Neural cell (in vitro differentiated cells): ENCODE measurements at regions not wholly inside any gene's neighbourhood (a gene's known extent, or its start where the extent isn't known, plus 50 kb on each side); places are given as distances from the start of the nearest gene placed in this dataset.

Experiments
- H2AFZ ChIP-seq: fragments of 200-600, 300-800 bp; sonication (generic), shearing (Covaris generic); 2 replicates; pipeline ENCODE4 v1.6.0; 2014; ENCODE audit warnings: low read depth, mild to moderate bottlenecking, antibody characterized with exemption, low read length, moderate library complexity
- H3F3A ChIP-seq: fragments of 200-600 bp; shearing (Covaris generic); 2 replicates; pipeline ENCODE4 v1.6.1; 2016; ENCODE audit warnings: mild to moderate bottlenecking, moderate library complexity, mixed read lengths, antibody characterized with exemption, low read length; ENCODE audit not compliant: insufficient read depth, poor library complexity, severe bottlenecking
- H3K27ac ChIP-seq: fragments of 200-600, 300-800 bp; sonication (generic), shearing (Covaris generic); 2 replicates; pipeline ENCODE4 v1.5.1; 2014; ENCODE audit warnings: mild to moderate bottlenecking, low read length, moderate library complexity
- H3K27me3 ChIP-seq: fragments of 300-800, 200-600 bp; sonication (generic), shearing (Covaris generic); 2 replicates; pipeline ENCODE4 v1.6.0; 2014; ENCODE audit warnings: mild to moderate bottlenecking, low read depth, low read length, moderate library complexity; ENCODE audit not compliant: insufficient read depth
- H3K36me3 ChIP-seq: fragments of 300-800, 200-600 bp; sonication (generic), shearing (Covaris generic); 2 replicates; pipeline ENCODE4 v1.5.1; 2014; ENCODE audit warnings: mild to moderate bottlenecking, antibody characterized with exemption, low read length, moderate library complexity; ENCODE audit not compliant: insufficient read depth
- H3K4me2 ChIP-seq: fragments of 300-800, 200-600 bp; sonication (generic), shearing (Covaris generic); 2 replicates; pipeline ENCODE4 v1.6.0; 2014; ENCODE audit warnings: mild to moderate bottlenecking, low read length
- H3K4me3 ChIP-seq: fragments of 300-800, 200-600 bp; sonication (generic), shearing (Covaris generic); 2 replicates; pipeline ENCODE4 v1.5.1; 2014; ENCODE audit warnings: mild to moderate bottlenecking, low read length, moderate library complexity
- H3K79me2 ChIP-seq: fragments of 200-600 bp; shearing (Covaris generic); replicated peaks from 2 replicates; pipeline ENCODE4 v1.6.0; 2014; ENCODE audit warnings: mild to moderate bottlenecking, low read length, moderate library complexity; ENCODE audit not compliant: insufficient read depth
- H3K9ac ChIP-seq: fragments of 300-800, 200-600 bp; sonication (generic), shearing (Covaris generic); 2 replicates; pipeline ENCODE4 v1.6.1; 2016; ENCODE audit warnings: mild to moderate bottlenecking, low read length, mixed read lengths
- H3K9me2 ChIP-seq: fragments of 200-600 bp; shearing (Covaris generic); 2 replicates; pipeline ENCODE4 v1.6.1; 2016; ENCODE audit warnings: mild to moderate bottlenecking, low read length, mixed read lengths; ENCODE audit not compliant: insufficient read depth
- H3K9me3 ChIP-seq: fragments of 200-600, 300-800 bp; sonication (generic), shearing (Covaris generic); 2 replicates; pipeline ENCODE4 v1.6.1; 2016; ENCODE audit warnings: mild to moderate bottlenecking, mixed run types, low read length, moderate library complexity, mixed read lengths
- H4K20me1 ChIP-seq: fragments of 200-600 bp; shearing (Covaris generic); 2 replicates; pipeline ENCODE4 v1.6.1; 2016; ENCODE audit warnings: mild to moderate bottlenecking, mixed run types; ENCODE audit not compliant: insufficient read depth
- EP300 ChIP-seq: fragments of 450-650 bp; conservative IDR thresholded peaks from 2 replicates; pipeline ENCODE4 v1.6.1; 2014; ENCODE audit warnings: antibody characterized with exemption, mild to moderate bottlenecking, moderate library complexity; ENCODE audit not compliant: poor library complexity, severe bottlenecking
- EZH2 ChIP-seq: fragments of 200-600, 300-800 bp; shearing (Covaris generic), sonication (generic); IDR thresholded peaks from 2 replicates; pipeline ENCODE4 v1.6.1; 2014; ENCODE audit warnings: antibody characterized with exemption, low read length, borderline replicate concordance, mild to moderate bottlenecking; ENCODE audit not compliant: insufficient read depth, poor library complexity, severe bottlenecking
- MXI1 ChIP-seq: fragments of 450-650 bp; conservative IDR thresholded peaks from 2 replicates; pipeline ENCODE4 v1.6.1; 2014; ENCODE audit warnings: antibody characterized with exemption, mild to moderate bottlenecking; ENCODE audit not compliant: poor library complexity, severe bottlenecking
- POLR2AphosphoS5 ChIP-seq: IDR thresholded peaks from 2 replicates; pipeline ENCODE4 v1.6.1; 2012
- RAD21 ChIP-seq: fragments of 450-650 bp; conservative IDR thresholded peaks from 2 replicates; pipeline ENCODE4 v1.6.1; 2014; ENCODE audit warnings: antibody characterized with exemption, mild to moderate bottlenecking, moderate library complexity
- SMC3 ChIP-seq: fragments of 450-650 bp; conservative IDR thresholded peaks from 2 replicates; pipeline ENCODE4 v1.6.1; 2014; ENCODE audit warnings: antibody characterized with exemption, mild to moderate bottlenecking, moderate library complexity; ENCODE audit not compliant: poor library complexity
- TAF1 ChIP-seq: IDR thresholded peaks from 2 replicates; pipeline ENCODE4 v1.6.1; 2012; ENCODE audit warnings: low read depth
- TF ChIP-seq, protein P1 (sequence below): IDR thresholded peaks from 2 replicates; pipeline ENCODE4 v1.6.1; 2012; ENCODE audit warnings: borderline replicate concordance
- TF ChIP-seq, protein P2 (sequence below): fragments of 450-650 bp; IDR thresholded peaks from 2 replicates; pipeline ENCODE4 v1.5.1; 2014; ENCODE audit warnings: antibody characterized with exemption, mild to moderate bottlenecking, moderate library complexity; ENCODE audit not compliant: poor library complexity, severe bottlenecking

DNA sequence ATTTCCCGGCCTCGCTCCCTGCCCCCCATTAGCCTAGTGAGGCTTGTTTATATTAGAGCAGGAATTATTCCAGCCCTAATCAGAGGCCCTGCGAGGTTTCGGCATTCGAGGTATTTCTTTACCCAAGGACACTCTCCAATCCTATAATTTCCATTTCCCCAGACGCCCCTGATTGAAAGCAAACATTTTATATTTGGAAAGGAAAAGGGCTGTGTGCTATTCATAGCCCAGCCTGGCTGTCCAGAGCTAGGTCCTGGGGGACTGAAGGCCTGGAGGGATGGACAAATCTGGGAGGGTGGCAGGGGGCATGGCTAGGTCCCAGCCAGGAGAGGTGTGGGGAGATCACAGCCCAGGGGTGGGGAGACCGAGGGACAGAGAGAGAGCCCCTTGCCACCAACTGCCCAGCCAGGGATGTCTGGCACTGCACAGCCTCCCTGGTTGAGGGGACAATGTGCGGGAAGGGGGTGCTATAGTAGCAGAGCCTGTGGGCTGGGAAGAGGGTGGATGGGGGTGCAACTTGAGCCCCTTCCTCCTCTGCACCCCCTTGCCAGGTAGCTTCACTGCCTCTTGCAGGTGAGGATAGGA, 125.1 kb downstream of the BARX1 start:
- no peak overlapping the region for H3K4me3 ChIP-seq
- no peaks in the 10 kb centered on the region for H3K79me2 ChIP-seq
- H3K27ac ChIP-seq, result no peak overlapping the region
- no peaks in the 10 kb centered on the region for H3K27me3 ChIP-seq
- H3K9me3 ChIP-seq, result no peaks in the 10 kb centered on the region
- H3K4me2 ChIP-seq, result no peak overlapping the region
- no peaks in the 10 kb centered on the region for H3K9me2 ChIP-seq
- H3F3A ChIP-seq, result no peaks in the 10 kb centered on the region
- no peak for TF ChIP-seq EZH2
- TF ChIP-seq MXI1, result no peak
- no peak for TF ChIP-seq SMC3
- TF ChIP-seq, protein P1, sequence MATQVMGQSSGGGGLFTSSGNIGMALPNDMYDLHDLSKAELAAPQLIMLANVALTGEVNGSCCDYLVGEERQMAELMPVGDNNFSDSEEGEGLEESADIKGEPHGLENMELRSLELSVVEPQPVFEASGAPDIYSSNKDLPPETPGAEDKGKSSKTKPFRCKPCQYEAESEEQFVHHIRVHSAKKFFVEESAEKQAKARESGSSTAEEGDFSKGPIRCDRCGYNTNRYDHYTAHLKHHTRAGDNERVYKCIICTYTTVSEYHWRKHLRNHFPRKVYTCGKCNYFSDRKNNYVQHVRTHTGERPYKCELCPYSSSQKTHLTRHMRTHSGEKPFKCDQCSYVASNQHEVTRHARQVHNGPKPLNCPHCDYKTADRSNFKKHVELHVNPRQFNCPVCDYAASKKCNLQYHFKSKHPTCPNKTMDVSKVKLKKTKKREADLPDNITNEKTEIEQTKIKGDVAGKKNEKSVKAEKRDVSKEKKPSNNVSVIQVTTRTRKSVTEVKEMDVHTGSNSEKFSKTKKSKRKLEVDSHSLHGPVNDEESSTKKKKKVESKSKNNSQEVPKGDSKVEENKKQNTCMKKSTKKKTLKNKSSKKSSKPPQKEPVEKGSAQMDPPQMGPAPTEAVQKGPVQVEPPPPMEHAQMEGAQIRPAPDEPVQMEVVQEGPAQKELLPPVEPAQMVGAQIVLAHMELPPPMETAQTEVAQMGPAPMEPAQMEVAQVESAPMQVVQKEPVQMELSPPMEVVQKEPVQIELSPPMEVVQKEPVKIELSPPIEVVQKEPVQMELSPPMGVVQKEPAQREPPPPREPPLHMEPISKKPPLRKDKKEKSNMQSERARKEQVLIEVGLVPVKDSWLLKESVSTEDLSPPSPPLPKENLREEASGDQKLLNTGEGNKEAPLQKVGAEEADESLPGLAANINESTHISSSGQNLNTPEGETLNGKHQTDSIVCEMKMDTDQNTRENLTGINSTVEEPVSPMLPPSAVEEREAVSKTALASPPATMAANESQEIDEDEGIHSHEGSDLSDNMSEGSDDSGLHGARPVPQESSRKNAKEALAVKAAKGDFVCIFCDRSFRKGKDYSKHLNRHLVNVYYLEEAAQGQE, result no peak
- TF ChIP-seq EP300, result no peak
- TF ChIP-seq POLR2AphosphoS5, result no peak
- TF ChIP-seq TAF1, result no peak
- no peak for TF ChIP-seq RAD21
- TF ChIP-seq, protein P2, sequence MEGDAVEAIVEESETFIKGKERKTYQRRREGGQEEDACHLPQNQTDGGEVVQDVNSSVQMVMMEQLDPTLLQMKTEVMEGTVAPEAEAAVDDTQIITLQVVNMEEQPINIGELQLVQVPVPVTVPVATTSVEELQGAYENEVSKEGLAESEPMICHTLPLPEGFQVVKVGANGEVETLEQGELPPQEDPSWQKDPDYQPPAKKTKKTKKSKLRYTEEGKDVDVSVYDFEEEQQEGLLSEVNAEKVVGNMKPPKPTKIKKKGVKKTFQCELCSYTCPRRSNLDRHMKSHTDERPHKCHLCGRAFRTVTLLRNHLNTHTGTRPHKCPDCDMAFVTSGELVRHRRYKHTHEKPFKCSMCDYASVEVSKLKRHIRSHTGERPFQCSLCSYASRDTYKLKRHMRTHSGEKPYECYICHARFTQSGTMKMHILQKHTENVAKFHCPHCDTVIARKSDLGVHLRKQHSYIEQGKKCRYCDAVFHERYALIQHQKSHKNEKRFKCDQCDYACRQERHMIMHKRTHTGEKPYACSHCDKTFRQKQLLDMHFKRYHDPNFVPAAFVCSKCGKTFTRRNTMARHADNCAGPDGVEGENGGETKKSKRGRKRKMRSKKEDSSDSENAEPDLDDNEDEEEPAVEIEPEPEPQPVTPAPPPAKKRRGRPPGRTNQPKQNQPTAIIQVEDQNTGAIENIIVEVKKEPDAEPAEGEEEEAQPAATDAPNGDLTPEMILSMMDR, result no peak
- no peaks in the 10 kb centered on the region for H3K36me3 ChIP-seq
- no peak overlapping the region for H2AFZ ChIP-seq
- no peak overlapping the region for H3K9ac ChIP-seq
- H4K20me1 ChIP-seq, result no peaks in the 10 kb centered on the region

DNA sequence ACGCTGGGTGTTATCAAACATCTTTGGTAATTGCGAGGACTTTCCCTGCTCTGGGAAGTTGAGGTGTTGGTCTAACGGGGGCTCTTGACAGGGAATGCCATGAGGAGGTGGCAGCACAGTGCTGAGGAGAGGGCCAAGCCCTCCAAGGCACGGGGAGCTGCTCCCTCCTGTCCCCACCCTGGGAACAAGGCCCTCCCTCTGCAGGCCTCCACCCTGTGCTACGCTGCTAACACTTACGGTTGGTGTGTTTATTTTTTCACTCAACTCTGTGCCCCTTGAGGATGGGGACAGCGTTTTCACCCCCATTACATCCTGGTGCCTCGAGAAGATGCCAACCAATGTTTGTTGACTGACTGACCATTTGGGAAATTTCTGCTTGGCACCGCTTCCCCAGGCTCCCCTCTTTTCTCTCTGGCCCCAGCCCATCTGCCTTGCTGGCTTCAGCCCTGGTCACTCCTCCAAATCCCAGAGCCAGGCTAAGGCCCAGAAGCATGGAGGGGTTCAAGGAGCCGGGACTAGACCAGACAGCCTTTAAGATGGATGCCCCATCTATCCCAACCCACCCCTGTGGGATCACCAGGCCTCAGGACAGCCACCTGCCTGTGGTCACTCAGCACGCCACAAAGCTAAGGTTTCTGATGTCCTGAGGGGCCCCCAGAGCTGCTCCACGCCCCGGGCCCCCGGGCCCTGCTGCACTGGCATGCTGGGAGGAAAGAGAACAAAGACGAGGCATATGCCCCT, 125.7 kb downstream of the BARX1 start:
- no peak for TF ChIP-seq TAF1
- no peak for TF ChIP-seq EZH2
- TF ChIP-seq EP300, result no peak
- TF ChIP-seq MXI1, result no peak
- TF ChIP-seq SMC3, result no peak
- TF ChIP-seq, protein P1, result no peak
- TF ChIP-seq POLR2AphosphoS5, result no peak
- TF ChIP-seq, protein P2, result no peak
- no peak for TF ChIP-seq RAD21
- Histone ChIP-seq H3K27ac (no peak overlapping the region), H3K9ac (no peak overlapping the region), H3K4me3 (no peak overlapping the region), H3F3A (no peaks in the 10 kb centered on the region), H3K36me3 (no peaks in the 10 kb centered on the region), H3K27me3 (no peaks in the 10 kb centered on the region), H4K20me1 (no peaks in the 10 kb centered on the region), H3K4me2 (no peak overlapping the region), H3K9me3 (no peaks in the 10 kb centered on the region), H2AFZ (no peak overlapping the region), H3K9me2 (no peaks in the 10 kb centered on the region), H3K79me2 (no peaks in the 10 kb centered on the region)
